HG03565 (cell line): ENCODE measurements at regions not wholly inside any gene's neighbourhood (a gene's known extent, or its start where the extent isn't known, plus 50 kb on each side); places are given as distances from the start of the nearest gene placed in this dataset.
"Not testable (repeated sequence)": the region's sequence is repeated elsewhere in the genome, so short reads cannot be mapped to it uniquely, and the experiment has no call there.

Source experiments
- ATAC-seq: cut with Tn5 transposase; IDR thresholded peaks from one replicate; pipeline ENCODE4 v1.9.1; 2021; ENCODE audit warnings: mild to moderate bottlenecking, moderate library complexity; ENCODE audit not compliant: unreplicated experiment

- peak; percentile 67 for ATAC-seq
These were observed 115.0 kb upstream of the SHISA3 start for GRCh38 chr4:42282081-42282901.

GRCh38 chr4:42284030-42284429 is 113.3 kb upstream of the SHISA3 start:
- ATAC-seq: no peak

GRCh38 chr4:42288876-42289275 is 108.4 kb upstream of the SHISA3 start:
- not testable (repeated sequence) for ATAC-seq

GRCh38 chr4:42292192-42292591 is 105.1 kb upstream of the SHISA3 start:
- ATAC-seq: not testable (repeated sequence)

- no peak for ATAC-seq
These were observed 103.1 kb upstream of the SHISA3 start for GRCh38 chr4:42293967-42294813.

GRCh38 chr4:42296196-42296595 is 101.1 kb upstream of the SHISA3 start:
- no peak for ATAC-seq

GRCh38 chr4:42302348-42302747 is 94.9 kb upstream of the SHISA3 start:
- ATAC-seq: no peak

GRCh38 chr4:42306221-42307109 is 90.8 kb upstream of the SHISA3 start:
- no peak for ATAC-seq

GRCh38 chr4:42308247-42308646 is 89.0 kb upstream of the SHISA3 start:
- no peak for ATAC-seq

- no peak for ATAC-seq
These were observed 87.7 kb upstream of the SHISA3 start for GRCh38 chr4:42309361-42310260.

GRCh38 chr4:42310358-42310757 is 86.9 kb upstream of the SHISA3 start:
- no peak for ATAC-seq

- no peak for ATAC-seq
These were observed 86.5 kb upstream of the SHISA3 start for GRCh38 chr4:42310806-42311205.

- ATAC-seq: no peak
These were observed 85.7 kb upstream of the SHISA3 start for GRCh38 chr4:42311591-42311990.

- not testable (repeated sequence) for ATAC-seq
These were observed 83.9 kb upstream of the SHISA3 start for GRCh38 chr4:42313420-42313819.

GRCh38 chr4:42313872-42314271 is 83.4 kb upstream of the SHISA3 start:
- ATAC-seq: no peak

- no peak for ATAC-seq
These were observed 82.1 kb upstream of the SHISA3 start for GRCh38 chr4:42315231-42315630.

- ATAC-seq: no peak
These were observed 76.4 kb upstream of the SHISA3 start for GRCh38 chr4:42320822-42321388.

GRCh38 chr4:42326040-42326439 is 71.2 kb upstream of the SHISA3 start:
- no peak for ATAC-seq

GRCh38 chr4:42326524-42326923 is 70.8 kb upstream of the SHISA3 start:
- ATAC-seq: no peak

- no peak for ATAC-seq
These were observed 70.0 kb upstream of the SHISA3 start for GRCh38 chr4:42327323-42327722.
